ENCODE measurements at regions not wholly inside any gene's neighbourhood (a gene's known extent, or its start where the extent isn't known, plus 50 kb on each side); places are given as distances from the start of the nearest gene placed in this dataset.

DNA sequence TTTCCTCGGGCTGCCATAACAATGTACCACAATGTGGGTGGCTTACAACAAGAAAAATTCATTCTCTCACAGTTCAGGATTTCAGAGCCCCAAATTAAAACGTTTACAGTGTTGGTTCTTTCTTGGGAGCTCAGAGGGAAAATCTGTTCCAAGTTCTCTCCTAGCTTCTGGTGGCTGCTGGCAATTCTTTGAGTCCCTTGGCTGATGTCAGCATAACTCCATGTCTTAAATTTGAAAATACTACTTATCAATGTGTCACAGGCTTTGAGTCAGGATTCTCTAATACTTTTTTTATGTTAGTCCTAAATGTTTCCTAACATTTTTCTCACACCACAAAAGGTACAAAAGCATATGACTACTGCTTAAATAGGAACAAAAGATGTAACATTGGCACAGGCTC, 198.4 kb upstream of the ATXN7L3B start:
- TF ChIP-seq CTCF (IDR thresholded peaks at IDR 0.05) = no peak
- TF ChIP-seq MAFK (IDR thresholded peaks at IDR 0.05; ENCODE audit: partially characterized antibody) = no peak
- TF ChIP-seq MAZ (IDR thresholded peaks at IDR 0.05; ENCODE audit: borderline replicate concordance, low read depth, low read length) = no peak
- TF ChIP-seq RFX5 (IDR thresholded peaks at IDR 0.05) = no peak
- no peak for TF ChIP-seq FOSL2 (IDR thresholded peaks at IDR 0.05)
- no peak for TF ChIP-seq FOSL2 (CRISPR knock-in tag; IDR thresholded peaks at IDR 0.05)
- no peak for TF ChIP-seq JUNB (IDR thresholded peaks at IDR 0.05)
- no peak for TF ChIP-seq EP300 (IDR thresholded peaks at IDR 0.05)
- no peak for TF ChIP-seq CHD2 (IDR thresholded peaks at IDR 0.05; ENCODE audit: low read length, partially characterized antibody)
- TF ChIP-seq MAX (IDR thresholded peaks at IDR 0.05) = no peak
- no peak for TF ChIP-seq HDAC2 (IDR thresholded peaks at IDR 0.05)

Measured in A549 (cell line).